CD14-positive monocyte (primary cell): ENCODE measurements at regions not wholly inside any gene's neighbourhood (a gene's known extent, or its start where the extent isn't known, plus 50 kb on each side); places are given as distances from the start of the nearest gene placed in this dataset.
"Not testable (repeated sequence)": the region's sequence is repeated elsewhere in the genome, so short reads cannot be mapped to it uniquely, and the experiment has no call there.

Experiments used
- DNase-seq, 3 donors: peaks; one replicate each; pipeline ENCODE4 v3.0.0-alpha.2; 2011 to 2022
- H2AFZ ChIP-seq: 2 replicates; pipeline ENCODE4 v1.6.0; 2012; ENCODE audit warnings: mild to moderate bottlenecking, low read depth, low read length, inconsistent platforms; ENCODE audit not compliant: insufficient read depth, poor library complexity, severe bottlenecking
- H3K27ac ChIP-seq, 2 donors: 1 replicate in 1 of 2; 2 replicates in 1 of 2; pipeline ENCODE4 v1.5.1; 2012 to 2013; ENCODE audit warnings: low read length in 2 of 2, control low read depth in 1 of 2, inconsistent platforms in 1 of 2, low read depth in 1 of 2, mild to moderate bottlenecking in 1 of 2
- H3K27me3 ChIP-seq, 2 donors: one replicate each; pipeline versions ENCODE4 v1.6.0 to v1.6.1; 2011 to 2013; ENCODE audit warnings: low read length in 2 of 2; ENCODE audit not compliant: control insufficient read depth in 2 of 2, insufficient read depth in 2 of 2
- H3K36me3 ChIP-seq, 2 donors: replicated peaks in 1 of 2; 1 replicate in 1 of 2; 2 replicates in 1 of 2; pipeline versions ENCODE4 v1.5.1 to v1.6.1; 2012 to 2013; ENCODE audit warnings: low read length in 2 of 2, control low read depth in 1 of 2, inconsistent platforms in 1 of 2, mild to moderate bottlenecking in 1 of 2; ENCODE audit not compliant: insufficient read depth in 2 of 2, control insufficient read depth in 1 of 2
- H3K4me1 ChIP-seq, 2 donors: 1 replicate in 1 of 2; 2 replicates in 1 of 2; pipeline versions ENCODE4 v1.5.1 to v1.6.1; 2012 to 2013; ENCODE audit warnings: low read length in 2 of 2, control low read depth in 1 of 2, inconsistent platforms in 1 of 2, mild to moderate bottlenecking in 1 of 2, moderate library complexity in 1 of 2; ENCODE audit not compliant: insufficient read depth in 2 of 2, control insufficient read depth in 1 of 2
- H3K4me2 ChIP-seq: replicated peaks from 2 replicates; pipeline ENCODE3; 2012; ENCODE audit warnings: low read length, moderate library complexity, mild to moderate bottlenecking; ENCODE audit not compliant: poor library complexity, severe bottlenecking; ENCODE audit errors: extremely low read depth
- H3K4me3 ChIP-seq, 3 experiments: fragments of 200-600 bp in 1 of 3; sonication (generic) in 1 of 3; replicated peaks in 1 of 3; 1 replicate in 2 of 3; 2 replicates in 1 of 3; pipeline ENCODE4 v1.5.1; 2011 to 2013; ENCODE audit warnings: low read length in 3 of 3, mild to moderate bottlenecking in 3 of 3, control low read depth in 2 of 3, low read depth in 2 of 3, inconsistent platforms in 1 of 3, moderate library complexity in 1 of 3
- H3K79me2 ChIP-seq: 2 replicates; pipeline ENCODE4 v1.6.0; 2012; ENCODE audit warnings: mild to moderate bottlenecking, control low read depth, inconsistent platforms, low read length, moderate library complexity; ENCODE audit not compliant: insufficient read depth
- H3K9ac ChIP-seq: 2 replicates; pipeline ENCODE4 v1.6.0; 2017; ENCODE audit warnings: low read length, mild to moderate bottlenecking; ENCODE audit not compliant: insufficient read depth, poor library complexity, severe bottlenecking
- H3K9me3 ChIP-seq, 2 donors: replicated peaks in 1 of 2; 1 replicate in 1 of 2; 2 replicates in 1 of 2; pipeline versions ENCODE4 v1.5.1 to v1.6.1; 2012 to 2013; ENCODE audit warnings: low read length in 2 of 2, control low read depth in 1 of 2; ENCODE audit not compliant: control insufficient read depth in 1 of 2, insufficient read depth in 1 of 2
- H4K20me1 ChIP-seq: 2 replicates; pipeline ENCODE4 v1.6.0; 2012; ENCODE audit warnings: mild to moderate bottlenecking, low read length, control low read depth, moderate library complexity; ENCODE audit not compliant: insufficient read depth
- H3K27ac Mint-ChIP-seq, 7 donors: one replicate each; pipeline ENCODE4 v1.8.0; 2020; ENCODE audit warnings: mild to moderate bottlenecking in 7 of 7, mixed read lengths in 7 of 7, moderate library complexity in 6 of 7, inconsistent platforms in 2 of 7
- H3K27me3 Mint-ChIP-seq, 3 donors: one replicate each; pipeline ENCODE4 v1.8.0; 2021 to 2022; ENCODE audit warnings: low read depth in 3 of 3, mild to moderate bottlenecking in 3 of 3, mixed read lengths in 3 of 3, moderate library complexity in 3 of 3, inconsistent platforms in 1 of 3
- H3K36me3 Mint-ChIP-seq, 2 donors: one replicate each; pipeline ENCODE4 v1.8.0; 2020; ENCODE audit warnings: mixed read lengths in 2 of 2, inconsistent platforms in 1 of 2, mild to moderate bottlenecking in 1 of 2
- H3K4me1 Mint-ChIP-seq: one replicate; pipeline ENCODE4 v1.8.0; 2020; ENCODE audit warnings: mild to moderate bottlenecking, mixed read lengths
- H3K4me3 Mint-ChIP-seq, 2 donors: one replicate each; pipeline ENCODE4 v1.8.0; 2020; ENCODE audit warnings: mild to moderate bottlenecking in 2 of 2, mixed read lengths in 2 of 2, moderate library complexity in 1 of 2
- H3K9me3 Mint-ChIP-seq, 7 donors: one replicate each; pipeline ENCODE4 v1.8.0; 2020 to 2022; ENCODE audit warnings: mixed read lengths in 7 of 7, mild to moderate bottlenecking in 6 of 7, moderate library complexity in 6 of 7, inconsistent platforms in 2 of 7
- WGBS: methylation state at CpG from one replicate; pipeline ENCODE4 v1.1.5; 2013; ENCODE audit warnings: missing lambda C conversion rate; ENCODE audit not compliant: insufficient coverage; 5-methylcytosine and 5-hydroxymethylcytosine counted together
- intact Hi-C, 2 donors: fragments of 100-400 bp; cut with micrococcal nuclease; formaldehyde crosslinking; loops; one replicate each; pipeline versions ENCODE4 v1.15.0 to v1.15.1; 2023

DNA sequence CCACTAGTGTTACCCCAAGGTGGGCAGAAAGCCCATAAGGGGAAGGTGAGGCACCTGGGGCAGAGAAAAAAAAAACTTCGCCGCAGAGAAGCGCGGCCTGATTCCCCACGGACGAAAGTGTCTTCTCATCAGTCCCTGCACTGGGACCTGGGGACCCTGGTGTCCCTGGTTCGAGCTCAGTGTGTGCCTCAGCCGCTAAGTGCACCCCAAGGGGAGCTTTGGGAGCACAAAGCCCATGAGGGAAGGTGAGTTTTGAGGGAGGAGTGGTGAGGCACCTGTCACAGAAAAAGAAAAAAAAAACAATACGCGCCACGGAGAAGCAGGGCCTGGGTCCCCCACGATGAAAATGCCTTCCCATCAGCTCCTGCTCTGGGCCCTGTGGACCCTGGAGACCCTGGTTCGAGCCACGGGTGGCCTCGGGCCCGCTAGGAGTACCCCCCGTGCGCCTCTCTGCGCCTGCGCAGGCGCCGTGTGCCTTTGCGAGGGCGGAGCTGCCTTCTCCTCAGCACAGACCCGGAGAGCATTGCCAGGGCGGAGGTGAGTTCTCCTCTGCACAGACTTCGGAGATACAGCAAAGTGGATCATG is 400.3 kb upstream of the TPTE start:
- intact Hi-C loops, DNase-seq, H3K36me3 Mint-ChIP-seq, H3K27me3 ChIP-seq, H4K20me1 ChIP-seq, H3K36me3 ChIP-seq, H3K27ac Mint-ChIP-seq, H2AFZ ChIP-seq, H3K27ac ChIP-seq, H3K27me3 Mint-ChIP-seq, H3K9ac ChIP-seq, H3K4me1 ChIP-seq, H3K4me3 ChIP-seq, H3K4me3 Mint-ChIP-seq, H3K79me2 ChIP-seq, H3K4me1 Mint-ChIP-seq, H3K4me2 ChIP-seq: not testable (repeated sequence)
- peaks cover 22 to 48% (median 31%) of the 10 kb centered on the region in 7 donors for H3K9me3 Mint-ChIP-seq
- no CpG with 5 or more reads among the region's 27 CpGs for WGBS
- peaks cover 29 to 45% of the 10 kb centered on the region in 2 donors for H3K9me3 ChIP-seq

DNA sequence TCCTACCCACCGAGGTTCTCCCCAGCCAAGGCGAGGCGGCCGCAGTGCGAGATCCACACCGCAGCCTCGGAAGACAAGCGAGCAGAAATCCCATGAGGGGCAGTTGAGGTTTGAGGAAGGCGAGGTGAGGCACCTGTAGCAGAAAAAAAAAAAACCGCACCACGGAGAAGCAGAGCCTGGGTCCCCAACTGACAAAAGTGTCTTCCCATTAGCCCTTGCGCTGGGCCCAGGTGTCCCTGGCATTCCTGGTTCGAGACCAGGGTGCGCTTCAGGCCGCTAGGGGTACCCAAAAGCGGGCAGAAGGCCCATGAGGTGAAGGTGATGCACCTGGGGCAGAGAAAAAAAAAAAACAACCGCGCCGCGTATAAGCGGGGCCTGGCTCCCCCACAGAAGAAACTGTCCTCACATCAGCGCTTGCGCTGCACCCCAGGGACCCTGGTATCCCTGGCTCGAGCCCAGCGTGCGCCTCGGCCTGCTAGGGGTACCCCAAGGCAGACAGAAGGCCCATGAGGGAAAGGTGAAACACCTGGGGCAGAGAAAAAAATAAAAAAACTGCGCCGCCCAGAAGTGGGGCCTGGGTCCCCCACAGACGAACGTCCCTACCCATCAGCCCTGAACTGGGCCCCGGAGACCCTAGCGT is 399.4 kb upstream of the TPTE start:
- H3K4me2 ChIP-seq, H3K27ac ChIP-seq, H3K4me1 Mint-ChIP-seq, H3K27ac Mint-ChIP-seq, H3K4me3 Mint-ChIP-seq, H2AFZ ChIP-seq, H3K27me3 Mint-ChIP-seq, H3K4me3 ChIP-seq, H3K9ac ChIP-seq, H3K36me3 ChIP-seq, H3K4me1 ChIP-seq, intact Hi-C loops, H3K36me3 Mint-ChIP-seq, H3K79me2 ChIP-seq, H3K27me3 ChIP-seq, H4K20me1 ChIP-seq: not testable (repeated sequence)
- WGBS = 78% methylated on average over 8 of the region's 33 CpGs
- H3K9me3 Mint-ChIP-seq = peaks cover 22 to 48% (median 31%) of the 10 kb centered on the region in 7 donors
- DNase-seq = peak in 1 of 3 donors; percentile 0
- H3K9me3 ChIP-seq = peaks cover 29 to 45% of the 10 kb centered on the region in 2 donors

DNA sequence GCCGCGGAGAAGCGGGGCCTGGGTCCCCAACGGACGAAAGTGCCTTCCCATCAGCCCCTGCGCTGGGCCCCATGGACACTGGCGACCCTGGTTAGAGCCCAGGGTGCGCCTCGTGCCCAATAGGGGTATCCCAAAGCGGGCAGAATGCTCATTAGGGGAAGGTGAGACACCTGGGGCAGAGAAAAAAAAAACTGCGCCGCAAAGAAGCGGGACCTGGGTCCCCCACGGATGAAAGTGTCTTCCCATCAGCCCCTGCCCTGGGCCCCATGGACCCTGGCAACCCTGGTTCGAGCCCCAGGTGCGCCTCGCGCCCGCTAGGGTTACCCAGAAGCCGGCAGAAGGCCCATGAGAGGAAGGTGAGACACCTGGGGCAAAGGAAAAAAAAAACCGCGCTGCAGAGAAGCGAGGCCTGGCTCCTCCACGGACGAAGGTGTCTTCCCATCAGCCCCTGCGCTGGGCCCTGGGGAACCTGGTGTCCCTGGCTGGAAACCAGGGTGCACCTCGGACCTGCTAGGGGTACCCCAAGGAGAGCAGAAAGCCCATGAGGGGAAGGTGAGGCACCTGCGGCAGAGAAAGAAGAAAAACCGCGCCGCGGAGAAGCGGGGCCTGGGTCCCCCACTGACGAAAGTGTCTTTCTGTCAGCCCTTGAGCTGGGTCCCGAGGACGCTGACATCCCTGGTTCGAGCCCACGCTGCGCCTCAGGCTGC is 398.4 kb upstream of the TPTE start:
- H3K4me3 Mint-ChIP-seq, H4K20me1 ChIP-seq, intact Hi-C loops, H3K27ac Mint-ChIP-seq, H3K4me1 ChIP-seq, H3K27me3 ChIP-seq, H3K36me3 Mint-ChIP-seq, H2AFZ ChIP-seq, H3K4me3 ChIP-seq, H3K27ac ChIP-seq, H3K79me2 ChIP-seq, H3K4me1 Mint-ChIP-seq, H3K27me3 Mint-ChIP-seq, H3K36me3 ChIP-seq, H3K4me2 ChIP-seq, H3K9ac ChIP-seq: not testable (repeated sequence)
- H3K9me3 ChIP-seq = peaks cover 29 to 45% of the 10 kb centered on the region in 2 donors
- 50% methylated on average over 2 of the region's 39 CpGs for WGBS
- H3K9me3 Mint-ChIP-seq = peaks cover 22 to 48% (median 31%) of the 10 kb centered on the region in 7 donors
- DNase-seq = peak in 1 of 3 donors; percentile 0

DNA sequence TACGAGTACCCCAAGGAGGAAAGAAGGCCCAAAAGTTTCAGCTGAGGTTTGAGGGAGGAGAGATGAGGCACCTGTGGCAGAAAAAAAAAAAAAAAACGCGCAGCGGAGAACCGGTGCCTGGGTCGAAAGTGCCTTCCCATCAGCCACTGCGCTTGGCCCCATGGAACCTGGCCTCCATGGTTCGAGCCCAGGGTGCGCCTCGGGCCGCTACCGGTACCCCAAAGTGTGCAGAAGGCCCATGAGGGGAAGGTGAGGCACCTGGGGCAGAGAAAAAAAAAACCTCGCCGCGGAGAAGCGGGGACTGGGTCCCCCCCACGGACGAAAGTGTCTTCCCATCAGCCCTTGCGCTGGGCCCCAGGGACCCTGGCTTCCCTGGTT is 397.9 kb upstream of the TPTE start:
- 75% methylated on average over 9 of the region's 19 CpGs for WGBS
- not testable (repeated sequence) for H3K27ac Mint-ChIP-seq, H2AFZ ChIP-seq

More for the DNA sequence above, 397.9 kb upstream of the TPTE start:
- H3K4me3 Mint-ChIP-seq, H3K4me2 ChIP-seq, H3K4me1 ChIP-seq, H4K20me1 ChIP-seq, H3K27me3 Mint-ChIP-seq, H3K27ac ChIP-seq, intact Hi-C loops, H3K36me3 Mint-ChIP-seq, H3K36me3 ChIP-seq, H3K79me2 ChIP-seq, H3K4me3 ChIP-seq, H3K27me3 ChIP-seq, H3K4me1 Mint-ChIP-seq, H3K9ac ChIP-seq: not testable (repeated sequence)
- DNase-seq = peak in 1 of 3 donors; percentile 0
- H3K9me3 ChIP-seq = peaks cover 29 to 45% of the 10 kb centered on the region in 2 donors
- H3K9me3 Mint-ChIP-seq = peaks cover 22 to 48% (median 31%) of the 10 kb centered on the region in 7 donors
